ENCODE measurements at regions not wholly inside any gene's neighbourhood (a gene's known extent, or its start where the extent isn't known, plus 50 kb on each side); places are given as distances from the start of the nearest gene placed in this dataset.
A peak's percentile ranks its signal among the peaks of the same experiment; 100 is the strongest.

- no peak for TF ChIP-seq CTCF (IDR thresholded peaks at IDR 0.05)
- FAIRE-seq (no peak), ATAC-seq (peak in 2 of 4 donors; percentile 28 to 36), DNase-seq (no peak)
- no peaks in the 10 kb centered on the region for H3K4me1 ChIP-seq
- H3K27ac ChIP-seq: no peak overlapping the region
- no peaks in the 10 kb centered on the region for H3K9me3 ChIP-seq
- no peaks in the 10 kb centered on the region for H3K36me3 ChIP-seq
- intact Hi-C loops (cut with DNase I): no loop called here
- WGBS, 2 donors: 43 to 53% methylated on average over 4 of the region's 4 CpGs
- no peaks in the 10 kb centered on the region for H3K27me3 ChIP-seq
- no peak overlapping the region for H3K4me3 ChIP-seq
These were observed 183.5 kb upstream of the GDNF start for GRCh38 chr5:38023371-38023770.

- 68 to 71% methylated on average over 4 of the region's 4 CpGs for WGBS, 2 donors
- H3K4me3 ChIP-seq: no peak overlapping the region
- H3K9me3 ChIP-seq: no peaks in the 10 kb centered on the region
- no peak for FAIRE-seq
- no peaks in the 10 kb centered on the region for H3K27me3 ChIP-seq
- no peak for TF ChIP-seq CTCF (IDR thresholded peaks at IDR 0.05)
- intact Hi-C loops (cut with DNase I): no loop called here
- ATAC-seq: no peak
- no peaks in the 10 kb centered on the region for H3K36me3 ChIP-seq
- no peak for DNase-seq
- H3K4me1 ChIP-seq: no peaks in the 10 kb centered on the region
- no peak overlapping the region for H3K27ac ChIP-seq
These were observed 182.8 kb upstream of the GDNF start for GRCh38 chr5:38022631-38023030.

- DNase-seq: no peak
- TF ChIP-seq CTCF (IDR thresholded peaks at IDR 0.05): no peak
- ATAC-seq: no peak
- Histone ChIP-seq H3K9me3 (no peaks in the 10 kb centered on the region), H3K27ac (no peak overlapping the region), H3K27me3 (no peaks in the 10 kb centered on the region), H3K4me3 (no peak overlapping the region), H3K4me1 (no peaks in the 10 kb centered on the region), H3K36me3 (no peaks in the 10 kb centered on the region)
- no peak for FAIRE-seq
- 64% methylated on average over 6 of the region's 6 CpGs for WGBS, 2 donors
- intact Hi-C loops (cut with DNase I): no loop called here
These were observed 178.2 kb upstream of the GDNF start for GRCh38 chr5:38018016-38018415.

GRCh38 chr5:38013107-38013506, 173.3 kb upstream of the GDNF start:
- Histone ChIP-seq H3K27me3 (no peaks in the 10 kb centered on the region), H3K9me3 (no peaks in the 10 kb centered on the region), H3K36me3 (no peaks in the 10 kb centered on the region), H3K4me1 (no peaks in the 10 kb centered on the region), H3K27ac (no peak overlapping the region), H3K4me3 (no peak overlapping the region)
- FAIRE-seq (no peak), DNase-seq (no peak), ATAC-seq (no peak)
- 23 to 25% methylated on average over 3 of the region's 3 CpGs for WGBS, 2 donors
- TF ChIP-seq CTCF (IDR thresholded peaks at IDR 0.05): no peak
- intact Hi-C loops (cut with DNase I): no loop called here

- H3K27me3 ChIP-seq: no peaks in the 10 kb centered on the region
- DNase-seq (no peak), FAIRE-seq (no peak), ATAC-seq (no peak)
- intact Hi-C loops (cut with DNase I): no loop called here
- H3K27ac ChIP-seq: no peak overlapping the region
- 41 to 66% methylated on average over 3 of the region's 3 CpGs for WGBS, 2 donors
- no peak for TF ChIP-seq CTCF (IDR thresholded peaks at IDR 0.05)
- H3K36me3 ChIP-seq: no peaks in the 10 kb centered on the region
- H3K4me1 ChIP-seq: no peaks in the 10 kb centered on the region
- H3K4me3 ChIP-seq: no peak overlapping the region
- no peaks in the 10 kb centered on the region for H3K9me3 ChIP-seq
These were observed 171.9 kb upstream of the GDNF start for GRCh38 chr5:38011668-38012188.

Measured in pancreas (tissue), 10 donors.